GM12874 (cell line): ENCODE measurements at regions not wholly inside any gene's neighbourhood (a gene's known extent, or its start where the extent isn't known, plus 50 kb on each side); places are given as distances from the start of the nearest gene placed in this dataset.

Experiments
- CTCF ChIP-seq: IDR thresholded peaks from 2 replicates; pipeline ENCODE4 v1.5.1; 2011; ENCODE audit warnings: low read depth, mild to moderate bottlenecking, control low read depth, low read length, moderate library complexity; ENCODE audit not compliant: insufficient read depth

GRCh38 chrX:121802881-121803412 is 755.5 kb downstream of the GLUD2 start:
- TF ChIP-seq CTCF, result no peak

GRCh38 chrX:121823406-121823805 is 776.0 kb downstream of the GLUD2 start:
- no peak for TF ChIP-seq CTCF

- no peak for TF ChIP-seq CTCF
Observed at GRCh38 chrX:121831601-121832000, 784.2 kb downstream of the GLUD2 start.

DNA sequence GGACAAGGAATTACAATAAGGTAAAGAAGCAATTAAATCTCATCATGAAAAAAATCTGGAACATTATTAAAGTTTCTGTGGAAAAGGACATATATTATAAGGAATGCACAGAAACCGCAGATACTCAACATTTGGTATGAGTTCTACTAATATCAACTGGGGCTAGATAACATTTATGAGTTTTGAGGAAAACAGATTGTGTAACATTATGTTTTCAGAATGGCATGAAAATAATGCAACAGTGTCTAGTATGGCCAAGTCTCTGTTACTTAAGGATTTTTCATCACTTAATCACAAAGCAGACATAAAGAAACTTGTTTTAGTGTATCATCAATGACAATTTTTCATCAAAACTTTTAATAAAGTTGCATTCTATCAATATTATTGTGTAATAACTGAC is 785.0 kb downstream of the GLUD2 start:
- TF ChIP-seq CTCF, result no peak

DNA sequence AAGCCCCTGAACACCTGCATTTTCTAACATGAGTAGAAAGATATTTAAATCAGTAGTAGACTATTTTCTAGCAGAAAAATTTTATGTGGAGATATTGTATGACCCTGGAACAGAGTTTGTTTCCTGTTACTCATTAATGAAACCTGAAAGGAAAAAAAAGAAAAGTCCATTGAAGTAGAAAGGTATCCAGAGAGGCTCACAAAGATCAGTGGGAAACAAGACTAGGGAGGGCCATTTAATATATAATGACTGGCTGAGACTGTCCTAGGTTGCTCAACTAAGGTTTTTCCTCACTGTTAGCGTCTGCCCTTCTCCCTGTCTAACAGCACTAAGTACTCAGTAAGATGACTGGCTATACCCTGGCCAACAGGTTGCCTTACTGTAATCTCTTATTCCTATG is 788.6 kb downstream of the GLUD2 start:
- TF ChIP-seq CTCF, result no peak

DNA sequence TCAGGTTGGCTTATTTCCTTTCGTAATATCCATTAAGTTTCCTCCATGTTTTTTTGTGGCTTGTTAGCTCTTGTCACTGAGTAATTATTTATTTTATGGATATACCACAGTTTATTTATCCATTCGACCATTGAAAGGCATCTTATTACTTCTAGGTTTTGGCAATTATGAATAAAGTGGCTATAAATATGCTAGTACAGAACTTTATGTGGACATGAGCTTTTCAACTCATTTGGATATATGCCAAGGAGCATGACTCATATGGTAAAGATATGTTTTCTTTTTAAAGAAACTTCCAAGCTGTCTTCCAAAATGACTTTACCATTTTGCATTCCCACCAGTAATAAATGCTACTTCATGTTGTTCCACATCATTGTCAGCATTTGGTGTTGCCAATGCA is 803.6 kb downstream of the GLUD2 start:
- no peak for TF ChIP-seq CTCF

DNA sequence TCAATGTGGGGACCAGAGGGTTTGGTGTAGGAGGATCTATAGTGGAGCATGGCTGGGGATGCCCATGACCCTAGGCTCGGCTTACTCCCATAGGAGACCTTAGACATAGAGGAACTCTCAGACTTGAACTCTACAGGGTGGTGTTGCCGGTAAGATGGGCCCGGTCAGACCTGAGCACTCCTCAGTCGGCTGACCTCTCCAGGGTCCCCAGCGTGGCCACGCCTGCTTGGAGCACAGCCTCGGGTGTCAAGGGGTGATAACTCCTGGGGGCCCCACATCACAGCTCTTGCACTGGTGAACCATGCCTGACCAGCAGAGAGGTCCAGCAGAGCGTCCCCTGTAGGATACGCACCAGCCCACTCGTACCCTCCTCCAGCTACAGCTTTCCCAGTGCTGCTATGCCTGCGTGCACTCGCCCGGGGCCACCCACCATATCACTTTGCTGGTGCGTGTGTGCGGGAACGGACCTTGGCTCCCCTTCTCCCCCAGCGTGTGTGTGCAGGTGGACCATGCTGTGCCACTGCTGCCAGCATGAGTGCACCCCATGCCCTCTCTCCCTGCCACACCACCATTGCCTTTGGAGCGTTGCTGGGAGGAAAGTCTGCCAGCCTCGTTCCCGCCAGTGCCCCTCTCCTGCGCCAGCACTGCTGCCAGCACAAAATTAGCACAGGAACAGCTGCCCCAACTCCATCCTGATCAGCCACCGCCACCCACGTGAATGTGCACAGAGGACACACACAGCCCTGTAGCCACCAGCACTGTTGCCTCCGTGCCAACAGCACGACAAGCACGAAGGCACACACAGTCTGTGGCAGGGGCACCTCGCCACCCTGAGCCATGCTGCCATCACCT is 806.6 kb downstream of the GLUD2 start:
- no peak for TF ChIP-seq CTCF
